Right kidney (tissue), 1 donor: ENCODE measurements at regions not wholly inside any gene's neighbourhood (a gene's known extent, or its start where the extent isn't known, plus 50 kb on each side); places are given as distances from the start of the nearest gene placed in this dataset.

Experiments
- DNase-seq: peaks from one replicate; pipeline ENCODE4 v3.0.0-alpha.2; 2016

GRCh38 chr9:89748021-89748670 lies 143.3 kb downstream of the GADD45G start:
- DNase-seq = no peak

- DNase-seq = no peak
Observed at GRCh38 chr9:89748831-89749499, 144.2 kb downstream of the GADD45G start.

- no peak for DNase-seq
Observed at GRCh38 chr9:89749500-89750116, 144.8 kb downstream of the GADD45G start.

- peak; percentile 53 for DNase-seq
Observed at GRCh38 chr9:89750117-89750791, 145.4 kb downstream of the GADD45G start.

- no peak for DNase-seq
Observed at GRCh38 chr9:89751079-89751825, 146.4 kb downstream of the GADD45G start.

GRCh38 chr9:89752154-89752553 lies 147.3 kb downstream of the GADD45G start:
- no peak for DNase-seq

GRCh38 chr9:89753472-89754055 lies 148.8 kb downstream of the GADD45G start:
- no peak for DNase-seq

- no peak for DNase-seq
Observed at GRCh38 chr9:89754193-89754592, 149.4 kb downstream of the GADD45G start.

- no peak for DNase-seq
Observed at GRCh38 chr9:89755821-89756220, 151.0 kb downstream of the GADD45G start.

GRCh38 chr9:89756891-89757537 lies 152.2 kb downstream of the GADD45G start:
- DNase-seq = no peak

GRCh38 chr9:89757776-89758528 lies 153.1 kb downstream of the GADD45G start:
- no peak for DNase-seq

GRCh38 chr9:89759572-89759971 lies 154.8 kb downstream of the GADD45G start:
- no peak for DNase-seq

GRCh38 chr9:89760123-89760522 lies 155.3 kb downstream of the GADD45G start:
- no peak for DNase-seq

GRCh38 chr9:89764217-89764616 lies 159.4 kb downstream of the GADD45G start:
- DNase-seq = no peak

- DNase-seq = no peak
Observed at GRCh38 chr9:89765211-89765946, 160.6 kb downstream of the GADD45G start.

- DNase-seq = no peak
Observed at GRCh38 chr9:89766991-89767390, 162.2 kb downstream of the GADD45G start.

GRCh38 chr9:89768051-89768450 lies 163.2 kb downstream of the GADD45G start:
- DNase-seq = no peak

GRCh38 chr9:89768650-89769071 lies 163.8 kb downstream of the GADD45G start:
- no peak for DNase-seq

GRCh38 chr9:89770531-89771174 lies 165.8 kb downstream of the GADD45G start:
- no peak for DNase-seq
